ENCODE measurements at regions not wholly inside any gene's neighbourhood (a gene's known extent, or its start where the extent isn't known, plus 50 kb on each side); places are given as distances from the start of the nearest gene placed in this dataset.

GRCh38 chr14:95445161-95445560, 71.3 kb downstream of the SYNE3 start:
- no peaks in the 10 kb centered on the region for H3K4me1 ChIP-seq (ENCODE audit: control insufficient read depth, insufficient read depth, low read length)
- H3K27ac ChIP-seq (ENCODE audit: extremely low read depth, low read depth, low read length) = no peak overlapping the region
- H3K4me3 ChIP-seq (ENCODE audit: low read depth, low read length) = no peak overlapping the region
- peaks cover 0 to 7% of the 10 kb centered on the region in 2 experiments; a peak in 1 of 3 replicates for H3K36me3 ChIP-seq (ENCODE audit: control insufficient read depth in 2 of 2, insufficient read depth in 1 of 2, low read length in 2 of 2)
- H3K9me3 ChIP-seq (ENCODE audit: control insufficient read depth, insufficient read depth, low read depth, low read length) = no peaks in the 10 kb centered on the region
- ChIA-PET POLR2A (no interaction called here), CTCF (interaction anchor here (0.5 to 7.4 kb wide), 9 partner anchors 8 to 773 kb away, joined by 3 to 104 read pairs (median 4); no protein-coding TSS in a partner anchor)
- no peak for TF ChIP-seq ZNF169 (tag by site-specific recombination; IDR thresholded peaks at IDR 0.05)
- TF ChIP-seq ZNF645 (tag by site-specific recombination; IDR thresholded peaks at IDR 0.05) = no peak
- no peak for TF ChIP-seq SCRT1 (tag by site-specific recombination; IDR thresholded peaks at IDR 0.05; ENCODE audit: borderline replicate concordance)
- no peak for TF ChIP-seq ZNF280D (tag by site-specific recombination; IDR thresholded peaks at IDR 0.05)
- no peak for TF ChIP-seq ZNF362 (tag by site-specific recombination; IDR thresholded peaks at IDR 0.05)
- no peak for TF ChIP-seq ZNF473 (tag by site-specific recombination; IDR thresholded peaks at IDR 0.05)
- TF ChIP-seq ZSCAN18 (tag by site-specific recombination; IDR thresholded peaks at IDR 0.05) = no peak
- TF ChIP-seq PRDM1 (tag by site-specific recombination; IDR thresholded peaks at IDR 0.05) = no peak
- no peak for TF ChIP-seq ZNF549 (tag by site-specific recombination; IDR thresholded peaks at IDR 0.05)
- TF ChIP-seq ZBTB21 (tag by site-specific recombination; IDR thresholded peaks at IDR 0.05) = no peak
- no peak for TF ChIP-seq ZNF18 (tag by site-specific recombination; IDR thresholded peaks at IDR 0.05)
- TF ChIP-seq ZNF585B (tag by site-specific recombination; IDR thresholded peaks at IDR 0.05) = no peak
- no peak for TF ChIP-seq INSM2 (tag by site-specific recombination; IDR thresholded peaks at IDR 0.05)

Data from HEK293 (cell line).